GM06990 (cell line): ENCODE measurements at regions not wholly inside any gene's neighbourhood (a gene's known extent, or its start where the extent isn't known, plus 50 kb on each side); places are given as distances from the start of the nearest gene placed in this dataset.

Source experiments
- DNase-seq: peaks from one replicate; pipeline ENCODE4 v3.0.0-alpha.2; 2011; ENCODE audit not compliant: insufficient read length; ENCODE audit errors: extremely low read depth
- H3K27me3 ChIP-seq: replicated peaks from 2 replicates; pipeline ENCODE4 v1.6.0; 2011; ENCODE audit warnings: low read length; ENCODE audit not compliant: control insufficient read depth, insufficient read depth
- H3K36me3 ChIP-seq: 2 replicates; pipeline ENCODE4 v1.5.1; 2011; ENCODE audit warnings: low read length; ENCODE audit not compliant: control insufficient read depth, insufficient read depth
- H3K4me3 ChIP-seq: replicated peaks from 2 replicates; pipeline ENCODE4 v1.5.1; 2011; ENCODE audit warnings: low read depth, mild to moderate bottlenecking, control low read depth, low read length
- CTCF ChIP-seq: IDR thresholded peaks from 2 replicates; pipeline ENCODE4 v1.5.1; 2011; ENCODE audit warnings: low read length, control low read depth, mild to moderate bottlenecking, inconsistent platforms; ENCODE audit not compliant: insufficient read depth, poor library complexity, severe bottlenecking

DNA sequence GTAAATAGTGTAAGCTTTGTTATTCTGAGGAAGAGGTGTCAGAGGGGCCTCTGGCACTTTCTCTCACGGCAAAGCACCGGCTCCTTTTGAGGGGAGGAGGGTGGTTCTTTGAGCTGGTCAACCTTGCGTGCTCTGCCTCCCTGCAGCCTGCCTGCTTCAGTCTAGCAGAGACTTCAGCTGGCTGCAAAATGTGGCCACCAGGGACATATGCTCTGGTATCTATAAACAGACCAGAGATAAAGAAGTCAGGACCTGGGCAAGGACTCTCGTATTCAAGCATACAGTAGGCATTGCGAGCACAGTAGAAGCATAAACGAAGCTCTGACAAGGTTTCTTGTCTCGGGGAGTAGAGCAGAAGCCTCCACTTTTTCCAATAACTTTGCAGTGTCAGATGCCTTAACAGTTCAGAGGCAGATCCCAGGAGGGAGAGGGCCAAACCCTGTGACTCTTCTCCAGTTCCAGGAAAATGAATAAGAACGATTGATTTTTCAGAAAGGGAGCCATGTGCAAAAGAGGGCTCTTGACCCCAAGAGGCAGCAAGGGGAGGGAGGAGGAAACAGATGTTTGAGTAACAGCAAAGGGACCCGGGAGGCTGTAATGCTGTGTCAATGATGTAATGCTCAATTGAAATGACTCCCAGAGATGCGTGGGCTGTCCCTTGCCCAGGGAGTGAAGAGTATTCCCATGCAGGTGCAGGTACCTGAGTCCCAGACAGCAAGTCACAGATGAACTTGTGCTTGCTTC, 57.9 kb upstream of the TEX13D start:
- H3K4me3 ChIP-seq, result no peak overlapping the region
- H3K27me3 ChIP-seq, result no peaks in the 10 kb centered on the region
- no peak for DNase-seq
- no peak for TF ChIP-seq CTCF
- no peaks in the 10 kb centered on the region for H3K36me3 ChIP-seq

DNA sequence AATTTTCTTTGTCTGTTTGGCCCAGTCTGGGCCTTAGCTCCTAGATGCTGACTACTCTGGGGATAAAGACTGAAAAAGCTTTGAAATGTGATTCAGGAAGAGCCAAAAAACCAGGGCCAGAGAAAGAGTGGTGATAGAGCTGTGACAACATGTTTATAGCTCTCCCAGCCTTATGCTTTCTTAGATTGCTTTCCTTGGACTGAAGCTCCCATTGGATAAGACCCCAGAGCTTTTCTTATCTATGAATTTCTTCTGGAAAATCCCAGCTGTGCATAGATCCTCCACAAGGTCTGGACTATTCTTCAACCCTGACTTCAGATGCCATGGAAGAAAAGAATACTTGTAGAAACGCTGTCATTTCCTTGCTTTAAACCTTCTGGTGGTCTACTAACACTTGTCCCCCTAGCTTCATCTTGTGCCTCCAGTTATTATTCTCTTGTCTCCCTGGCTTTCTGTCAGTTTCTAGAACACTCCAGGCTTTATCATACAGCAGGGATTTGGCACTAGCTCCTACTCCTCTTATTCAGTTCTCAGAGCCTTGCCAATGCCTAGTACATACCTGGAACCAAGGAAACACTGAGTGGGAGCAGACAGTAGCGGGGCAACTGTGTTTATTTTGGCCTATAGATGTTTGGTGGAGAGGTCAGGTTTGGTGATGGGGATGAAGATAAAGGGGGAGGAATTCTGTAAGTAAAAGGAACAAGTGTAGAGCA, 57.1 kb upstream of the TEX13D start:
- DNase-seq, result no peak
- TF ChIP-seq CTCF, result no peak
- H3K27me3 ChIP-seq, result no peaks in the 10 kb centered on the region
- H3K36me3 ChIP-seq, result no peaks in the 10 kb centered on the region
- no peak overlapping the region for H3K4me3 ChIP-seq

GRCh38 chrX:124280294-124280902, 52.1 kb upstream of the TEX13D start:
- Histone ChIP-seq H3K27me3 (no peaks in the 10 kb centered on the region), H3K4me3 (no peak overlapping the region), H3K36me3 (no peaks in the 10 kb centered on the region)
- DNase-seq, result no peak
- TF ChIP-seq CTCF, result no peak

DNA sequence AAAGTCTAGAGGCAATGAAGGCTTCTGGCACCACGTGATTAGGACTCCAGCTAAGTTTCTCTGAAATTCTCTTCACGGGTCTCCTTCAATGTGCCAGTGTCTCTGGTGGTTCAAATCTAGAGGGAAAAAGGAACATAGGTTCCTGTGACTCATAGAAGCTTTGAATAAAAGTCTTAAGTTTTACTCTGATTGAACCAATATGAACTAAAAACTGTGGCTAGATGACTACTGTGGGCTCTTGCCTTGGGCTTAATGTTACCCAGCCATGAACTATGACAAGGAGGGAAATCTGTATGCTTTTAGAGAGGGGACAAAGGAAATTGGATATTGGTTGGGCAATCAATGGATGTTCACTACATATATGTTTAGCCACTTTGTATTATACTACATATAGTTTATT, 49.9 kb upstream of the TEX13D start:
- no peak for DNase-seq
- H3K27me3 ChIP-seq, result no peaks in the 10 kb centered on the region
- H3K4me3 ChIP-seq, result no peak overlapping the region
- no peak for TF ChIP-seq CTCF
- no peaks in the 10 kb centered on the region for H3K36me3 ChIP-seq
